Activated T-helper 17 cell treated with anti-CD3 and anti-CD28 coated beads, Interleukin-2, amount 50 U/mL, for 72 hours (primary cell): ENCODE measurements at regions not wholly inside any gene's neighbourhood (a gene's known extent, or its start where the extent isn't known, plus 50 kb on each side); places are given as distances from the start of the nearest gene placed in this dataset.

Experiments
- ATAC-seq: fragments of 150-1000 bp; cut with Tn5 transposase; replicated peaks from 2 replicates; pipeline ENCODE4 v1.10.0; 2021; ENCODE audit warnings: mild to moderate bottlenecking, moderate library complexity
- H3K27ac Mint-ChIP-seq: one replicate; pipeline ENCODE4 v1.8.0; 2022; ENCODE audit warnings: mixed read lengths
- H3K27me3 Mint-ChIP-seq: one replicate; pipeline ENCODE4 v1.8.0; 2022; ENCODE audit warnings: mixed read lengths
- H3K36me3 Mint-ChIP-seq: one replicate; pipeline ENCODE4 v1.8.0; 2022; ENCODE audit warnings: low read depth, mild to moderate bottlenecking, mixed read lengths
- H3K4me1 Mint-ChIP-seq: one replicate; pipeline ENCODE4 v1.8.0; 2022; ENCODE audit warnings: mixed read lengths
- H3K4me3 Mint-ChIP-seq: one replicate; pipeline ENCODE4 v1.8.0; 2022; ENCODE audit warnings: mild to moderate bottlenecking, mixed read lengths
- H3K9me3 Mint-ChIP-seq: one replicate; pipeline ENCODE4 v1.8.0; 2022; ENCODE audit warnings: mixed read lengths

- Mint-ChIP-seq H3K27ac (no peak overlapping the region), H3K4me3 (no peak overlapping the region), H3K36me3 (no peaks in the 10 kb centered on the region), H3K9me3 (no peaks in the 10 kb centered on the region), H3K27me3 (peaks cover 3% of the 10 kb centered on the region), H3K4me1 (no peaks in the 10 kb centered on the region)
- no peak for ATAC-seq
Observed at GRCh38 chr11:116065986-116066385, 561.8 kb upstream of the CADM1 start.

GRCh38 chr11:116065191-116065895, 561.1 kb upstream of the CADM1 start:
- Mint-ChIP-seq H3K27ac (no peak overlapping the region), H3K9me3 (no peaks in the 10 kb centered on the region), H3K36me3 (no peaks in the 10 kb centered on the region), H3K4me3 (no peak overlapping the region), H3K27me3 (peaks cover 7% of the 10 kb centered on the region), H3K4me1 (no peaks in the 10 kb centered on the region)
- no peak for ATAC-seq

- Mint-ChIP-seq H3K36me3 (no peaks in the 10 kb centered on the region), H3K4me1 (no peaks in the 10 kb centered on the region)
Observed at GRCh38 chr11:116062490-116063171, 558.4 kb upstream of the CADM1 start.

GRCh38 chr11:116062129-116062489, 557.9 kb upstream of the CADM1 start:
- H3K4me3 Mint-ChIP-seq: no peak overlapping the region
- H3K36me3 Mint-ChIP-seq: no peaks in the 10 kb centered on the region
- H3K9me3 Mint-ChIP-seq: peaks cover 3% of the 10 kb centered on the region
- no peaks in the 10 kb centered on the region for H3K4me1 Mint-ChIP-seq
- no peak for ATAC-seq
- H3K27me3 Mint-ChIP-seq: peaks cover 8% of the 10 kb centered on the region
- no peak overlapping the region for H3K27ac Mint-ChIP-seq

More at GRCh38 chr11:116062490-116063171, 558.4 kb upstream of the CADM1 start:
- no peak for ATAC-seq
- Mint-ChIP-seq H3K9me3 (peaks cover 3% of the 10 kb centered on the region), H3K27ac (no peak overlapping the region), H3K27me3 (peaks cover 8% of the 10 kb centered on the region), H3K4me3 (no peak overlapping the region)

GRCh38 chr11:116061322-116061721, 557.1 kb upstream of the CADM1 start:
- H3K9me3 Mint-ChIP-seq: peaks cover 3% of the 10 kb centered on the region
- no peak overlapping the region for H3K27ac Mint-ChIP-seq
- H3K4me1 Mint-ChIP-seq: no peaks in the 10 kb centered on the region
- H3K36me3 Mint-ChIP-seq: no peaks in the 10 kb centered on the region
- no peak overlapping the region for H3K4me3 Mint-ChIP-seq
- ATAC-seq: no peak
- peaks cover 8% of the 10 kb centered on the region for H3K27me3 Mint-ChIP-seq

- no peak for ATAC-seq
- H3K36me3 Mint-ChIP-seq: no peaks in the 10 kb centered on the region
- no peak overlapping the region for H3K27ac Mint-ChIP-seq
- peaks cover 3% of the 10 kb centered on the region for H3K9me3 Mint-ChIP-seq
- H3K4me3 Mint-ChIP-seq: no peak overlapping the region
- no peaks in the 10 kb centered on the region for H3K4me1 Mint-ChIP-seq
- H3K27me3 Mint-ChIP-seq: peaks cover 8% of the 10 kb centered on the region
Observed at GRCh38 chr11:116059919-116060318, 555.7 kb upstream of the CADM1 start.

- Mint-ChIP-seq H3K4me1 (no peaks in the 10 kb centered on the region), H3K27ac (no peak overlapping the region), H3K27me3 (peaks cover 8% of the 10 kb centered on the region), H3K9me3 (peaks cover 3% of the 10 kb centered on the region), H3K4me3 (no peak overlapping the region), H3K36me3 (no peaks in the 10 kb centered on the region)
- no peak for ATAC-seq
Observed at GRCh38 chr11:116057000-116057399, 552.8 kb upstream of the CADM1 start.

GRCh38 chr11:116055064-116055463, 550.8 kb upstream of the CADM1 start:
- peaks cover 3% of the 10 kb centered on the region for H3K9me3 Mint-ChIP-seq
- no peak overlapping the region for H3K4me3 Mint-ChIP-seq
- no peak overlapping the region for H3K27ac Mint-ChIP-seq
- H3K36me3 Mint-ChIP-seq: no peaks in the 10 kb centered on the region
- H3K4me1 Mint-ChIP-seq: no peaks in the 10 kb centered on the region
- ATAC-seq: no peak
- H3K27me3 Mint-ChIP-seq: no peaks in the 10 kb centered on the region

GRCh38 chr11:116053548-116053919, 549.3 kb upstream of the CADM1 start:
- Mint-ChIP-seq H3K27me3 (no peaks in the 10 kb centered on the region), H3K36me3 (no peaks in the 10 kb centered on the region), H3K27ac (no peak overlapping the region), H3K4me3 (no peak overlapping the region), H3K9me3 (no peaks in the 10 kb centered on the region), H3K4me1 (no peaks in the 10 kb centered on the region)
- no peak for ATAC-seq

GRCh38 chr11:116052603-116053547, 548.7 kb upstream of the CADM1 start:
- Mint-ChIP-seq H3K27me3 (no peaks in the 10 kb centered on the region), H3K4me3 (no peak overlapping the region), H3K4me1 (no peaks in the 10 kb centered on the region), H3K9me3 (no peaks in the 10 kb centered on the region), H3K36me3 (no peaks in the 10 kb centered on the region), H3K27ac (no peak overlapping the region)
- ATAC-seq: no peak

- Mint-ChIP-seq H3K36me3 (no peaks in the 10 kb centered on the region), H3K9me3 (no peaks in the 10 kb centered on the region), H3K4me3 (no peak overlapping the region), H3K27me3 (no peaks in the 10 kb centered on the region), H3K4me1 (no peaks in the 10 kb centered on the region), H3K27ac (no peak overlapping the region)
- ATAC-seq: no peak
Observed at GRCh38 chr11:116051494-116051893, 547.3 kb upstream of the CADM1 start.

GRCh38 chr11:116049383-116049782, 545.2 kb upstream of the CADM1 start:
- no peak for ATAC-seq
- Mint-ChIP-seq H3K4me3 (no peak overlapping the region), H3K27ac (no peak overlapping the region), H3K27me3 (no peaks in the 10 kb centered on the region), H3K36me3 (no peaks in the 10 kb centered on the region), H3K4me1 (no peaks in the 10 kb centered on the region), H3K9me3 (no peaks in the 10 kb centered on the region)

GRCh38 chr11:116046127-116046526, 541.9 kb upstream of the CADM1 start:
- no peaks in the 10 kb centered on the region for H3K9me3 Mint-ChIP-seq
- no peak overlapping the region for H3K27ac Mint-ChIP-seq
- no peaks in the 10 kb centered on the region for H3K36me3 Mint-ChIP-seq
- no peaks in the 10 kb centered on the region for H3K4me1 Mint-ChIP-seq
- H3K4me3 Mint-ChIP-seq: no peak overlapping the region
- ATAC-seq: no peak
- no peaks in the 10 kb centered on the region for H3K27me3 Mint-ChIP-seq

GRCh38 chr11:116044941-116045340, 540.7 kb upstream of the CADM1 start:
- Mint-ChIP-seq H3K4me1 (no peaks in the 10 kb centered on the region), H3K36me3 (no peaks in the 10 kb centered on the region), H3K27ac (no peak overlapping the region), H3K9me3 (no peaks in the 10 kb centered on the region), H3K27me3 (no peaks in the 10 kb centered on the region), H3K4me3 (no peak overlapping the region)
- no peak for ATAC-seq

- Mint-ChIP-seq H3K4me3 (no peak overlapping the region), H3K27me3 (no peaks in the 10 kb centered on the region), H3K9me3 (no peaks in the 10 kb centered on the region), H3K27ac (no peak overlapping the region), H3K36me3 (no peaks in the 10 kb centered on the region), H3K4me1 (no peaks in the 10 kb centered on the region)
- ATAC-seq: no peak
Observed at GRCh38 chr11:116044520-116044919, 540.3 kb upstream of the CADM1 start.
